Loucy (cell line): ENCODE measurements at regions not wholly inside any gene's neighbourhood (a gene's known extent, or its start where the extent isn't known, plus 50 kb on each side); places are given as distances from the start of the nearest gene placed in this dataset.

Source experiments
- EZH2phosphoT487 ChIP-seq: fragments of 200-600 bp; IDR thresholded peaks from 2 replicates; pipeline ENCODE4 v1.6.1; 2018; ENCODE audit warnings: antibody characterized with exemption, mild to moderate bottlenecking, moderate library complexity, borderline replicate concordance
- TF ChIP-seq, protein P1 (sequence below): fragments of 200-600 bp; sonication (generic); conservative IDR thresholded peaks from 2 replicates; pipeline ENCODE4 v1.5.1; 2014; ENCODE audit warnings: mild to moderate bottlenecking, antibody characterized with exemption, low read length

GRCh38 chrX:22616867-22617266 is 344.2 kb downstream of the CBLL2 start:
- TF ChIP-seq, protein P1, sequence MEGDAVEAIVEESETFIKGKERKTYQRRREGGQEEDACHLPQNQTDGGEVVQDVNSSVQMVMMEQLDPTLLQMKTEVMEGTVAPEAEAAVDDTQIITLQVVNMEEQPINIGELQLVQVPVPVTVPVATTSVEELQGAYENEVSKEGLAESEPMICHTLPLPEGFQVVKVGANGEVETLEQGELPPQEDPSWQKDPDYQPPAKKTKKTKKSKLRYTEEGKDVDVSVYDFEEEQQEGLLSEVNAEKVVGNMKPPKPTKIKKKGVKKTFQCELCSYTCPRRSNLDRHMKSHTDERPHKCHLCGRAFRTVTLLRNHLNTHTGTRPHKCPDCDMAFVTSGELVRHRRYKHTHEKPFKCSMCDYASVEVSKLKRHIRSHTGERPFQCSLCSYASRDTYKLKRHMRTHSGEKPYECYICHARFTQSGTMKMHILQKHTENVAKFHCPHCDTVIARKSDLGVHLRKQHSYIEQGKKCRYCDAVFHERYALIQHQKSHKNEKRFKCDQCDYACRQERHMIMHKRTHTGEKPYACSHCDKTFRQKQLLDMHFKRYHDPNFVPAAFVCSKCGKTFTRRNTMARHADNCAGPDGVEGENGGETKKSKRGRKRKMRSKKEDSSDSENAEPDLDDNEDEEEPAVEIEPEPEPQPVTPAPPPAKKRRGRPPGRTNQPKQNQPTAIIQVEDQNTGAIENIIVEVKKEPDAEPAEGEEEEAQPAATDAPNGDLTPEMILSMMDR = no peak
- no peak for TF ChIP-seq EZH2phosphoT487
